ENCODE measurements at regions not wholly inside any gene's neighbourhood (a gene's known extent, or its start where the extent isn't known, plus 50 kb on each side); places are given as distances from the start of the nearest gene placed in this dataset.

DNA sequence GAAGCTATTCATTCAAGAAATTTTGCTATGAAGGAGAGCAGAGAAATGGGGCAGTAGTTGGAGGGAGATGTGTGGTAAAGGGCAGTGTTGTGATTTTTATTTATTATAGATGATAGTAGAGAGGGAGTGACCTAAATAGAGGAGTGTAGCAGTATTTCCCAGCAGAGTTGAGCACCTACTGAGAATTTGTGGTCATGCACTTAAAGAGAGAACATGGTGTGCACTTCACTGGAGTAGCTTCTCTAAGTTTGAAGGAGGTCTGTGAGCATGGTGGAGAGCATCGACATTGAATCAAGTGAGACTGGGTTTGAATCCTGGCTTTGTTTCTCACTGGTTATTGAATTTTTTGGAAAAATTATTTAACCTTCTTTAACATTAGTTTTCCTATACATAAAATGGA, 129.2 kb downstream of the AQP4 start:
- no peak overlapping the region for H3K4me3 ChIP-seq
- TF ChIP-seq POLR2A (IDR thresholded peaks at IDR 0.05) (no peak), POLR2AphosphoS5 (IDR thresholded peaks at IDR 0.05) (no peak)
- TF ChIP-seq, protein P1, sequence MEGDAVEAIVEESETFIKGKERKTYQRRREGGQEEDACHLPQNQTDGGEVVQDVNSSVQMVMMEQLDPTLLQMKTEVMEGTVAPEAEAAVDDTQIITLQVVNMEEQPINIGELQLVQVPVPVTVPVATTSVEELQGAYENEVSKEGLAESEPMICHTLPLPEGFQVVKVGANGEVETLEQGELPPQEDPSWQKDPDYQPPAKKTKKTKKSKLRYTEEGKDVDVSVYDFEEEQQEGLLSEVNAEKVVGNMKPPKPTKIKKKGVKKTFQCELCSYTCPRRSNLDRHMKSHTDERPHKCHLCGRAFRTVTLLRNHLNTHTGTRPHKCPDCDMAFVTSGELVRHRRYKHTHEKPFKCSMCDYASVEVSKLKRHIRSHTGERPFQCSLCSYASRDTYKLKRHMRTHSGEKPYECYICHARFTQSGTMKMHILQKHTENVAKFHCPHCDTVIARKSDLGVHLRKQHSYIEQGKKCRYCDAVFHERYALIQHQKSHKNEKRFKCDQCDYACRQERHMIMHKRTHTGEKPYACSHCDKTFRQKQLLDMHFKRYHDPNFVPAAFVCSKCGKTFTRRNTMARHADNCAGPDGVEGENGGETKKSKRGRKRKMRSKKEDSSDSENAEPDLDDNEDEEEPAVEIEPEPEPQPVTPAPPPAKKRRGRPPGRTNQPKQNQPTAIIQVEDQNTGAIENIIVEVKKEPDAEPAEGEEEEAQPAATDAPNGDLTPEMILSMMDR (IDR thresholded peaks at IDR 0.05) = no peak
- H3K27ac ChIP-seq = no peak overlapping the region
- no peak for DNase-seq (ENCODE audit: low spot score in 2 of 2)
- H3K4me1 ChIP-seq = no peaks in the 10 kb centered on the region
- no peaks in the 10 kb centered on the region for H3K9me3 ChIP-seq
- H3K27me3 ChIP-seq = no peaks in the 10 kb centered on the region
- no peaks in the 10 kb centered on the region for H3K36me3 ChIP-seq
- intact Hi-C loops (cut with DNase I; ENCODE audit: low total_unique reads) = no loop called here

DNA sequence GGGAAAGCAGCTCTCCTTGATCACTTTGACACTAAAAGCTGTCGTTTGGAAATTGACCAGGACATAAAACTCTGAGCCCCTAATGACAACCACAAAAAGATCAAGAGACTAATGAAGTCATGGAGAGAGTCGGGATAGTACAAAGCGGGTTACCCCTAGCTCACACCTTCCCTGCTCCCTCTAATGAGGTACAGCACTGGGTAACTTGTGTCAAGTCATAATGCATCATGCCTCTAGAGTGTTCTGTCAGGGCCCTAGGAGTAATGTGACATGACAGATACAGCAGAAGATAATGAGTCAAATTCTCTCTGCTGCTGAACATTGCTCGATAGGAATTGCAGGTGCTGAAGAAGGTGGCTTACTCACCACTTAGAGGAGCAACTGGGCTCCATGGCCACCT, 130.7 kb downstream of the AQP4 start:
- no peaks in the 10 kb centered on the region for H3K36me3 ChIP-seq
- intact Hi-C loops (cut with DNase I; ENCODE audit: low total_unique reads) = no loop called here
- no peak overlapping the region for H3K4me3 ChIP-seq
- DNase-seq (ENCODE audit: low spot score in 2 of 2) = no peak
- H3K27ac ChIP-seq = no peak overlapping the region
- no peaks in the 10 kb centered on the region for H3K9me3 ChIP-seq
- TF ChIP-seq POLR2AphosphoS5 (IDR thresholded peaks at IDR 0.05) (no peak), POLR2A (IDR thresholded peaks at IDR 0.05) (no peak)
- TF ChIP-seq, protein P1 (IDR thresholded peaks at IDR 0.05) = no peak
- no peaks in the 10 kb centered on the region for H3K27me3 ChIP-seq
- no peaks in the 10 kb centered on the region for H3K4me1 ChIP-seq

DNA sequence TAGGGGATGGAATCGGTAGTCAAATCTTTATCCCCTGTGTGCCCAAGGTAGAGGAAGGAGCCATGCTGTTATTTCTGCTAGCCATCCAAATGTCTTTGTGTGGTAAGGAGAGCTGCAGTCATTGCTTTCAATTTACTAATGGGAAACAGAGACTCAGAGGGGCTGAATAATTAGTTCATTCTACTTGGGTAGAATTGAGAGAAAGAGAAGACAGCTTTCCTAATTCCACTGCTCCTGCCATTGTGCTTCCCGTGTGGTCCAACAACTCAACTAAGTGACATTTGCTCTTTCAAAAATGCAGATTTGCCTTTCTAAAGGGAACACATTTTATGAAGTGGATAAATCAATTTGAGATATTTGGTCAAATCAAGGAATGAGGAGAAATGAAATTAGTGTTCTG, 136.1 kb downstream of the AQP4 start:
- intact Hi-C loops (cut with DNase I; ENCODE audit: low total_unique reads) = no loop called here
- no peaks in the 10 kb centered on the region for H3K4me1 ChIP-seq
- no peak overlapping the region for H3K4me3 ChIP-seq
- H3K9me3 ChIP-seq = no peaks in the 10 kb centered on the region
- H3K36me3 ChIP-seq = no peaks in the 10 kb centered on the region
- DNase-seq (ENCODE audit: low spot score in 2 of 2) = no peak
- no peaks in the 10 kb centered on the region for H3K27me3 ChIP-seq
- no peak overlapping the region for H3K27ac ChIP-seq
- TF ChIP-seq POLR2AphosphoS5 (IDR thresholded peaks at IDR 0.05) = no peak
- TF ChIP-seq POLR2A (IDR thresholded peaks at IDR 0.05) = no peak
- TF ChIP-seq, protein P1 (IDR thresholded peaks at IDR 0.05) = no peak

DNA sequence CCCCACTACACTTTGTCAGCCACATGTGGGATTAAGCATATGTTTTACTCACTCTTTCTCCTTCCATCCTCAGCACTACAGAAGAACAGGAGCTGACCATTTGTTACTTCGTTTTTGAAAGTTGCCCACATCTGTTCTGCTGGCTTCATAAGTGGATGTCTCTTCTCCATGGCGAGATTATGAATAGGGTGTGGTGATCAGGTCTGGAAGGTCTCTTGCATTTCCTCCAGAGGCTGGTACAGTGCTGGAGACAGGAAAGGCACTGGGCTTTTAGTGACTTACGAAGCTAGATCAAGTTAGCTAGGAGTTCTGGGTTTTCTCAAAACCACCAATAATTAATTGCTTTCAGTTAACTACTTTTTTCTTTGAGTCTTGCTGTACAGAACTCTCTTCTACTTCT, 136.5 kb downstream of the AQP4 start:
- Histone ChIP-seq H3K36me3 (no peaks in the 10 kb centered on the region), H3K27ac (no peak overlapping the region), H3K4me3 (no peak overlapping the region), H3K4me1 (no peaks in the 10 kb centered on the region), H3K9me3 (no peaks in the 10 kb centered on the region), H3K27me3 (no peaks in the 10 kb centered on the region)
- DNase-seq (ENCODE audit: low spot score in 2 of 2) = no peak
- intact Hi-C loops (cut with DNase I; ENCODE audit: low total_unique reads) = no loop called here
- TF ChIP-seq POLR2AphosphoS5 (IDR thresholded peaks at IDR 0.05) (no peak), POLR2A (IDR thresholded peaks at IDR 0.05) (no peak)
- TF ChIP-seq, protein P1 (IDR thresholded peaks at IDR 0.05) = no peak

DNA sequence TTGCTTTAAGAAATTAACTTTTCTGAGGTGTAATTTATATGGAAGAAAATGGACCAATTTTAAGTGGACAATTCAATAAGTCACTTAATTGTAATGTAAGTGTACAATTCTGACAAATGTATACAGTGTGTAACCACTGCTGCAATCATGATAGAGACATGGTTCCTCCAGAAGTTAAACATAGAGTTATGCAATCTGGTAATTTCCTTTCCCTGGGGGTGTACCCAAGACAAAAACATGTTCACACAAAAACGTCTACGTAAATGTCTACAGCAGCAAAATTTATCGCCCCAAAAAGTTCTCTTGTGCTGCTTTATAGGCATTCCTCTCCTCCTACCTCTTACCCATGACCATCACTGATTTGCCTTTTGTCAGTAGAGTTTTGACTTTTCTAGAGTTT, 141.5 kb downstream of the AQP4 start:
- intact Hi-C loops (cut with DNase I; ENCODE audit: low total_unique reads) = no loop called here

More for the DNA sequence above, 141.5 kb downstream of the AQP4 start:
- Histone ChIP-seq H3K4me1 (no peaks in the 10 kb centered on the region), H3K27me3 (no peaks in the 10 kb centered on the region), H3K36me3 (no peaks in the 10 kb centered on the region), H3K9me3 (no peaks in the 10 kb centered on the region), H3K27ac (no peak overlapping the region), H3K4me3 (no peak overlapping the region)
- TF ChIP-seq POLR2AphosphoS5 (IDR thresholded peaks at IDR 0.05) = no peak
- no peak for TF ChIP-seq POLR2A (IDR thresholded peaks at IDR 0.05)
- TF ChIP-seq, protein P1 (IDR thresholded peaks at IDR 0.05) = no peak
- DNase-seq (ENCODE audit: low spot score in 2 of 2) = no peak

Data from breast epithelium (tissue), 4 donors.